HCT116 (cell line): ENCODE measurements at regions not wholly inside any gene's neighbourhood (a gene's known extent, or its start where the extent isn't known, plus 50 kb on each side); places are given as distances from the start of the nearest gene placed in this dataset.

Experiments
- ATAC-seq: fragments of 200-7000 bp; cut with Tn5 transposase; 2 replicates; pipeline ENCODE4 v1.9.1; 2020; ENCODE audit warnings: mild to moderate bottlenecking, moderate library complexity
- BruUV-seq: library from RNA; stranded (reverse); fragments of 400-500 nt; replicated peaks from 2 replicates; lab custom pipeline; 2021; lab: Mats Ljungman, UMichigan
- CTCF ChIA-PET: fragments of 300-600 bp; sonication (Branson Sonifier 250); formaldehyde crosslinking; loops from one replicate; lab custom pipeline; 2021; ENCODE audit warnings: antibody characterized with exemption; lab: Charles Lee
- POLR2A ChIA-PET: fragments of 300-600, 350-600 bp; sonication (Branson Sonifier 250); formaldehyde crosslinking; loops from one replicate; lab custom pipeline; 2021; ENCODE audit warnings: antibody characterized with exemption; lab: Charles Lee
- RAD21 ChIA-PET, 2 experiments: fragments of 300-600 bp; sonication (Branson Sonifier 250); formaldehyde crosslinking; loops; one replicate each; lab custom pipeline; 2023; ENCODE audit warnings: low total read pairs in 2 of 2; ENCODE audit not compliant: uncharacterized antibody in 2 of 2, unreplicated experiment in 2 of 2, low non-redundant PET in 1 of 2; lab: Charles Lee
- DNase-seq: peaks from one replicate; pipeline ENCODE4 v3.0.0-alpha.2; 2010; ENCODE audit warnings: low read depth, low spot score
- H2AFZ ChIP-seq: fragments of 200-600 bp; shearing (Covaris generic), sonication (generic); 2 replicates; pipeline ENCODE4 v1.6.1; 2017; ENCODE audit warnings: low read depth, mixed run types, mixed read lengths, antibody characterized with exemption, low read length; ENCODE audit not compliant: poor library complexity, severe bottlenecking
- H3K27ac ChIP-seq: 2 replicates; pipeline ENCODE4 v1.5.1; 2012; ENCODE audit warnings: low read depth, low read length
- H3K27me3 ChIP-seq: fragments of 200-600 bp; sonication (generic); 2 replicates; pipeline ENCODE4 v1.6.1; 2016; ENCODE audit warnings: mixed run types, low read length, mixed read lengths; ENCODE audit not compliant: insufficient read depth
- H3K36me3 ChIP-seq, 2 experiments: fragments of 200-500 bp in 1 of 2; fragments of 200-600 bp in 1 of 2; sonication (Bioruptor generic) in 1 of 2; sonication (generic) in 1 of 2; 2 replicates each; pipeline versions ENCODE4 v1.5.1 to v1.6.1; 2014 to 2016; ENCODE audit warnings: low read length in 2 of 2, inconsistent platforms in 1 of 2, mixed read lengths in 1 of 2, mixed run types in 1 of 2; ENCODE audit not compliant: insufficient read depth in 2 of 2, control insufficient read depth in 1 of 2
- H3K4me1 ChIP-seq, 2 experiments: fragments of 200-600 bp in 1 of 2; sonication (generic) in 1 of 2; 2 replicates each; pipeline versions ENCODE4 v1.5.1 to v1.6.1; 2012 to 2017; ENCODE audit warnings: low read length in 2 of 2, inconsistent platforms in 1 of 2, mild to moderate bottlenecking in 1 of 2, mixed read lengths in 1 of 2, mixed run types in 1 of 2, moderate library complexity in 1 of 2; ENCODE audit not compliant: insufficient read depth in 2 of 2, control insufficient read depth in 1 of 2
- H3K4me2 ChIP-seq: fragments of 200-600 bp; sonication (generic); 2 replicates; pipeline ENCODE4 v1.6.1; 2017; ENCODE audit warnings: mixed run types, low read length, mixed read lengths
- H3K4me3 ChIP-seq, 2 experiments: fragments of 200-600 bp in 1 of 2; sonication (generic) in 1 of 2; replicated peaks in 1 of 2; 2 replicates each; pipeline ENCODE4 v1.5.1; 2011 to 2016; ENCODE audit warnings: low read length in 2 of 2, control low read depth in 1 of 2, low read depth in 1 of 2, mild to moderate bottlenecking in 1 of 2, mixed read lengths in 1 of 2, mixed run types in 1 of 2
- H3K79me2 ChIP-seq: fragments of 200-600 bp; sonication (generic); 2 replicates; pipeline ENCODE4 v1.6.1; 2017; ENCODE audit warnings: mild to moderate bottlenecking, mixed run types, low read length, moderate library complexity, mixed read lengths; ENCODE audit not compliant: insufficient read depth
- H3K9ac ChIP-seq: fragments of 200-600 bp; sonication (generic); 2 replicates; pipeline ENCODE4 v1.6.1; 2016; ENCODE audit warnings: low read length, mixed read lengths
- H3K9me2 ChIP-seq: fragments of 200-600 bp; sonication (generic), shearing (Covaris generic); 2 replicates; pipeline ENCODE4 v1.6.1; 2017; ENCODE audit warnings: mixed run types, mild to moderate bottlenecking, moderate library complexity; ENCODE audit not compliant: insufficient read depth
- H3K9me3 ChIP-seq, 2 experiments: fragments of 200-500 bp in 1 of 2; fragments of 200-600 bp in 1 of 2; sonication (Bioruptor generic) in 1 of 2; sonication (generic) in 1 of 2; 2 replicates each; pipeline ENCODE4 v1.6.1; 2014 to 2017; ENCODE audit warnings: low read length in 2 of 2, mixed read lengths in 2 of 2, inconsistent platforms in 1 of 2, low read depth in 1 of 2, mild to moderate bottlenecking in 1 of 2, mixed run types in 1 of 2, moderate library complexity in 1 of 2; ENCODE audit not compliant: control insufficient read depth in 1 of 2, insufficient read depth in 1 of 2
- H4K20me1 ChIP-seq: fragments of 200-600 bp; sonication (generic), shearing (Covaris generic); 2 replicates; pipeline ENCODE4 v1.6.1; 2017; ENCODE audit warnings: mixed run types, mild to moderate bottlenecking, moderate library complexity; ENCODE audit not compliant: insufficient read depth
- JUND ChIP-seq: IDR thresholded peaks from 2 replicates; pipeline ENCODE4 v1.6.1; 2012
- POLR2A ChIP-seq: IDR thresholded peaks from 2 replicates; pipeline ENCODE4 v1.7.0; 2011; ENCODE audit warnings: borderline replicate concordance; ENCODE audit not compliant: insufficient read depth, insufficient read length; ENCODE audit errors: extremely low read depth
- RAD21 ChIP-seq: IDR thresholded peaks from 2 replicates; pipeline ENCODE4 v1.6.1; 2012; ENCODE audit warnings: low read depth, mild to moderate bottlenecking
- REST ChIP-seq: IDR thresholded peaks from 2 replicates; pipeline ENCODE4 v1.6.1; 2012; ENCODE audit warnings: low read depth
- SIN3A ChIP-seq: IDR thresholded peaks from 2 replicates; pipeline ENCODE4 v1.6.1; 2012; ENCODE audit warnings: low read depth
- TCF7L2 ChIP-seq: IDR thresholded peaks from 2 replicates; pipeline ENCODE4 v1.7.0; 2011; ENCODE audit warnings: borderline replicate concordance, inconsistent platforms; ENCODE audit not compliant: insufficient read depth, insufficient read length; ENCODE audit errors: extremely low read depth
- ZFX ChIP-seq: fragments of 450-650 bp; IDR thresholded peaks from 2 replicates; pipeline ENCODE4 v1.6.1; 2017
- ZNF274 ChIP-seq: fragments of 200-500 bp; sonication (Bioruptor generic); IDR thresholded peaks from 2 replicates; pipeline ENCODE4 v1.6.1; 2014; ENCODE audit warnings: mild to moderate bottlenecking, low read depth, low read length, inconsistent platforms
- intact Hi-C: fragments of 100-400 bp; cut with micrococcal nuclease; formaldehyde crosslinking; loops from 2 replicates; pipeline ENCODE4 v1.10.0; 2022
- TF ChIP-seq, protein P1 (sequence below), 3 experiments: fragments of 200-600 bp in 1 of 3; sonication (generic) in 1 of 3; IDR thresholded peaks in 2 of 3; conservative IDR thresholded peaks in 1 of 3; 2 replicates each; pipeline ENCODE4 v1.5.1; 2012 to 2017; ENCODE audit warnings: low read depth in 2 of 3, low read length in 2 of 3, antibody characterized with exemption in 1 of 3, borderline replicate concordance in 1 of 3, control low read depth in 1 of 3, mild to moderate bottlenecking in 1 of 3, mixed read lengths in 1 of 3, mixed run types in 1 of 3, moderate library complexity in 1 of 3; ENCODE audit not compliant: insufficient read depth in 1 of 3

GRCh38 chr3:117958027-117958426 lies 1076.6 kb downstream of the IGSF11 start:
- ChIA-PET RAD21 (no interaction called here), CTCF (no interaction called here), POLR2A (no interaction called here)
- Histone ChIP-seq H3K9me3 (no peaks in the 10 kb centered on the region), H3K4me2 (no peak overlapping the region), H3K9ac (no peak overlapping the region), H2AFZ (no peak overlapping the region), H3K79me2 (no peaks in the 10 kb centered on the region), H4K20me1 (no peaks in the 10 kb centered on the region), H3K36me3 (no peaks in the 10 kb centered on the region), H3K4me3 (no peak overlapping the region), H3K27ac (no peak overlapping the region), H3K9me2 (no peaks in the 10 kb centered on the region), H3K27me3 (peaks cover 10% of the 10 kb centered on the region; the same call in 1 of the 2 replicates), H3K4me1 (no peaks in the 10 kb centered on the region)
- no peak for TF ChIP-seq POLR2A
- no peak for TF ChIP-seq ZNF274
- no peak for TF ChIP-seq ZFX
- no peak for TF ChIP-seq SIN3A
- no peak for TF ChIP-seq REST
- TF ChIP-seq, protein P1, sequence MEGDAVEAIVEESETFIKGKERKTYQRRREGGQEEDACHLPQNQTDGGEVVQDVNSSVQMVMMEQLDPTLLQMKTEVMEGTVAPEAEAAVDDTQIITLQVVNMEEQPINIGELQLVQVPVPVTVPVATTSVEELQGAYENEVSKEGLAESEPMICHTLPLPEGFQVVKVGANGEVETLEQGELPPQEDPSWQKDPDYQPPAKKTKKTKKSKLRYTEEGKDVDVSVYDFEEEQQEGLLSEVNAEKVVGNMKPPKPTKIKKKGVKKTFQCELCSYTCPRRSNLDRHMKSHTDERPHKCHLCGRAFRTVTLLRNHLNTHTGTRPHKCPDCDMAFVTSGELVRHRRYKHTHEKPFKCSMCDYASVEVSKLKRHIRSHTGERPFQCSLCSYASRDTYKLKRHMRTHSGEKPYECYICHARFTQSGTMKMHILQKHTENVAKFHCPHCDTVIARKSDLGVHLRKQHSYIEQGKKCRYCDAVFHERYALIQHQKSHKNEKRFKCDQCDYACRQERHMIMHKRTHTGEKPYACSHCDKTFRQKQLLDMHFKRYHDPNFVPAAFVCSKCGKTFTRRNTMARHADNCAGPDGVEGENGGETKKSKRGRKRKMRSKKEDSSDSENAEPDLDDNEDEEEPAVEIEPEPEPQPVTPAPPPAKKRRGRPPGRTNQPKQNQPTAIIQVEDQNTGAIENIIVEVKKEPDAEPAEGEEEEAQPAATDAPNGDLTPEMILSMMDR (IDR thresholded peaks at IDR 0.05 in 2 of 3, conservative IDR thresholded peaks at IDR 0.05 in 1 of 3; ENCODE audit: borderline replicate concordance in 1 of 3, insufficient read depth in 1 of 3, low read depth in 2 of 3, low read length in 2 of 3): no peak
- TF ChIP-seq JUND: no peak
- TF ChIP-seq TCF7L2: no peak
- no peak for TF ChIP-seq RAD21
- no TSS peak for BruUV-seq
- intact Hi-C loops: no loop called here
- no peak for ATAC-seq
- no peak for DNase-seq
